Activated naive CD8-positive, alpha-beta T cell (primary cell): ENCODE measurements at regions not wholly inside any gene's neighbourhood (a gene's known extent, or its start where the extent isn't known, plus 50 kb on each side); places are given as distances from the start of the nearest gene placed in this dataset.

Experiments
- H3K27ac Mint-ChIP-seq: one replicate; pipeline ENCODE4 v1.8.0; 2021; ENCODE audit warnings: mixed read lengths
- H3K27me3 Mint-ChIP-seq: one replicate; pipeline ENCODE4 v1.8.0; 2021; ENCODE audit warnings: mixed read lengths
- H3K36me3 Mint-ChIP-seq: one replicate; pipeline ENCODE4 v1.8.0; 2021; ENCODE audit warnings: mixed read lengths
- H3K4me1 Mint-ChIP-seq: one replicate; pipeline ENCODE4 v1.8.0; 2021; ENCODE audit warnings: low read depth, mixed read lengths
- H3K4me3 Mint-ChIP-seq: one replicate; pipeline ENCODE4 v1.8.0; 2021; ENCODE audit warnings: mild to moderate bottlenecking, mixed read lengths
- H3K9me3 Mint-ChIP-seq: one replicate; pipeline ENCODE4 v1.8.0; 2021; ENCODE audit warnings: low read depth, mixed read lengths

GRCh38 chrX:123049071-123049625, 134.9 kb upstream of the GRIA3 start:
- no peak overlapping the region for H3K27ac Mint-ChIP-seq
- H3K27me3 Mint-ChIP-seq, result no peaks in the 10 kb centered on the region
- no peaks in the 10 kb centered on the region for H3K4me1 Mint-ChIP-seq
- H3K36me3 Mint-ChIP-seq, result no peaks in the 10 kb centered on the region
- no peak overlapping the region for H3K4me3 Mint-ChIP-seq
- no peaks in the 10 kb centered on the region for H3K9me3 Mint-ChIP-seq

- Mint-ChIP-seq H3K9me3 (peaks cover 3% of the 10 kb centered on the region), H3K36me3 (no peaks in the 10 kb centered on the region), H3K4me1 (no peaks in the 10 kb centered on the region), H3K27me3 (no peaks in the 10 kb centered on the region), H3K4me3 (no peak overlapping the region), H3K27ac (no peak overlapping the region)
Measured at GRCh38 chrX:123060986-123061385, 123.1 kb upstream of the GRIA3 start.

- no peak overlapping the region for H3K27ac Mint-ChIP-seq
- H3K36me3 Mint-ChIP-seq, result no peaks in the 10 kb centered on the region
- H3K9me3 Mint-ChIP-seq, result peaks cover 3% of the 10 kb centered on the region
- H3K4me1 Mint-ChIP-seq, result no peaks in the 10 kb centered on the region
- H3K4me3 Mint-ChIP-seq, result no peak overlapping the region
- no peaks in the 10 kb centered on the region for H3K27me3 Mint-ChIP-seq
Measured at GRCh38 chrX:123064053-123064452, 120.0 kb upstream of the GRIA3 start.

- Mint-ChIP-seq H3K4me1 (no peaks in the 10 kb centered on the region), H3K36me3 (no peaks in the 10 kb centered on the region), H3K27ac (no peak overlapping the region), H3K4me3 (no peak overlapping the region), H3K27me3 (no peaks in the 10 kb centered on the region), H3K9me3 (no peaks in the 10 kb centered on the region)
Measured at GRCh38 chrX:123072686-123073385, 111.2 kb upstream of the GRIA3 start.

GRCh38 chrX:123075947-123076561, 108.0 kb upstream of the GRIA3 start:
- H3K27ac Mint-ChIP-seq, result no peak overlapping the region
- no peaks in the 10 kb centered on the region for H3K36me3 Mint-ChIP-seq
- H3K4me1 Mint-ChIP-seq, result no peaks in the 10 kb centered on the region
- no peaks in the 10 kb centered on the region for H3K27me3 Mint-ChIP-seq
- H3K4me3 Mint-ChIP-seq, result no peak overlapping the region
- no peaks in the 10 kb centered on the region for H3K9me3 Mint-ChIP-seq

GRCh38 chrX:123077631-123078030, 106.4 kb upstream of the GRIA3 start:
- H3K27ac Mint-ChIP-seq, result no peak overlapping the region
- H3K36me3 Mint-ChIP-seq, result no peaks in the 10 kb centered on the region
- H3K27me3 Mint-ChIP-seq, result no peaks in the 10 kb centered on the region

GRCh38 chrX:123080065-123080464, 104.0 kb upstream of the GRIA3 start:
- Mint-ChIP-seq H3K27me3 (no peaks in the 10 kb centered on the region), H3K36me3 (no peaks in the 10 kb centered on the region), H3K27ac (no peak overlapping the region), H3K4me3 (no peak overlapping the region), H3K9me3 (no peaks in the 10 kb centered on the region), H3K4me1 (no peaks in the 10 kb centered on the region)

More at GRCh38 chrX:123077631-123078030, 106.4 kb upstream of the GRIA3 start:
- Mint-ChIP-seq H3K9me3 (no peaks in the 10 kb centered on the region), H3K4me3 (no peak overlapping the region), H3K4me1 (no peaks in the 10 kb centered on the region)

- Mint-ChIP-seq H3K4me3 (no peak overlapping the region), H3K27me3 (no peaks in the 10 kb centered on the region), H3K27ac (no peak overlapping the region), H3K36me3 (no peaks in the 10 kb centered on the region), H3K4me1 (no peaks in the 10 kb centered on the region), H3K9me3 (no peaks in the 10 kb centered on the region)
Measured at GRCh38 chrX:123081776-123082175, 102.3 kb upstream of the GRIA3 start.

- no peaks in the 10 kb centered on the region for H3K9me3 Mint-ChIP-seq
- no peaks in the 10 kb centered on the region for H3K4me1 Mint-ChIP-seq
- no peaks in the 10 kb centered on the region for H3K27me3 Mint-ChIP-seq
Measured at GRCh38 chrX:123083924-123084323, 100.2 kb upstream of the GRIA3 start.

GRCh38 chrX:123084797-123085196, 99.3 kb upstream of the GRIA3 start:
- Mint-ChIP-seq H3K9me3 (no peaks in the 10 kb centered on the region), H3K27ac (no peak overlapping the region), H3K36me3 (no peaks in the 10 kb centered on the region), H3K4me1 (no peaks in the 10 kb centered on the region), H3K27me3 (no peaks in the 10 kb centered on the region), H3K4me3 (no peak overlapping the region)

More at GRCh38 chrX:123083924-123084323, 100.2 kb upstream of the GRIA3 start:
- Mint-ChIP-seq H3K36me3 (no peaks in the 10 kb centered on the region), H3K4me3 (no peak overlapping the region), H3K27ac (no peak overlapping the region)

- Mint-ChIP-seq H3K9me3 (no peaks in the 10 kb centered on the region), H3K27ac (no peak overlapping the region)
Measured at GRCh38 chrX:123085311-123085940, 98.7 kb upstream of the GRIA3 start.

GRCh38 chrX:123086768-123087167, 97.3 kb upstream of the GRIA3 start:
- Mint-ChIP-seq H3K4me3 (no peak overlapping the region), H3K4me1 (no peaks in the 10 kb centered on the region), H3K27me3 (no peaks in the 10 kb centered on the region), H3K36me3 (no peaks in the 10 kb centered on the region), H3K27ac (no peak overlapping the region), H3K9me3 (no peaks in the 10 kb centered on the region)

More at GRCh38 chrX:123085311-123085940, 98.7 kb upstream of the GRIA3 start:
- no peaks in the 10 kb centered on the region for H3K36me3 Mint-ChIP-seq
- no peaks in the 10 kb centered on the region for H3K27me3 Mint-ChIP-seq
- no peaks in the 10 kb centered on the region for H3K4me1 Mint-ChIP-seq
- no peak overlapping the region for H3K4me3 Mint-ChIP-seq

GRCh38 chrX:123087326-123087725, 96.8 kb upstream of the GRIA3 start:
- no peaks in the 10 kb centered on the region for H3K9me3 Mint-ChIP-seq
- no peaks in the 10 kb centered on the region for H3K4me1 Mint-ChIP-seq
- H3K4me3 Mint-ChIP-seq, result no peak overlapping the region
- no peaks in the 10 kb centered on the region for H3K27me3 Mint-ChIP-seq
- H3K36me3 Mint-ChIP-seq, result no peaks in the 10 kb centered on the region
- no peak overlapping the region for H3K27ac Mint-ChIP-seq

- H3K4me3 Mint-ChIP-seq, result no peak overlapping the region
- no peaks in the 10 kb centered on the region for H3K36me3 Mint-ChIP-seq
- H3K4me1 Mint-ChIP-seq, result no peaks in the 10 kb centered on the region
- H3K9me3 Mint-ChIP-seq, result no peaks in the 10 kb centered on the region
- H3K27me3 Mint-ChIP-seq, result no peaks in the 10 kb centered on the region
- no peak overlapping the region for H3K27ac Mint-ChIP-seq
Measured at GRCh38 chrX:123088331-123088730, 95.7 kb upstream of the GRIA3 start.

GRCh38 chrX:123088930-123089329, 95.1 kb upstream of the GRIA3 start:
- no peaks in the 10 kb centered on the region for H3K27me3 Mint-ChIP-seq
- no peaks in the 10 kb centered on the region for H3K4me1 Mint-ChIP-seq
- H3K27ac Mint-ChIP-seq, result no peak overlapping the region
- no peaks in the 10 kb centered on the region for H3K36me3 Mint-ChIP-seq
- H3K4me3 Mint-ChIP-seq, result no peak overlapping the region
- H3K9me3 Mint-ChIP-seq, result no peaks in the 10 kb centered on the region
